Transverse colon (tissue), 4 donors: ENCODE measurements at regions not wholly inside any gene's neighbourhood (a gene's known extent, or its start where the extent isn't known, plus 50 kb on each side); places are given as distances from the start of the nearest gene placed in this dataset.

Experiments used
- DNase-seq: peaks from one replicate; pipeline ENCODE4 v3.0.0-alpha.2; 2019
- H3K27ac ChIP-seq, 4 donors: fragments of 200-600 bp; sonication (generic); 2 replicates each; pipeline ENCODE4 v1.5.1; 2016 to 2018; ENCODE audit warnings: inconsistent platforms in 4 of 4
- H3K27me3 ChIP-seq: fragments of 200-600 bp; sonication (generic); 2 replicates; pipeline ENCODE4 v1.5.1; 2017; ENCODE audit warnings: inconsistent platforms
- H3K36me3 ChIP-seq, 4 donors: fragments of 200-600 bp; sonication (generic); 2 replicates each; pipeline ENCODE4 v1.5.1; 2017 to 2019; ENCODE audit warnings: inconsistent platforms in 4 of 4
- H3K4me1 ChIP-seq, 4 donors: fragments of 200-600 bp; sonication (generic); 2 replicates each; pipeline ENCODE4 v1.5.1; 2017 to 2020; ENCODE audit warnings: inconsistent platforms in 4 of 4
- H3K4me3 ChIP-seq, 4 donors: fragments of 200-600 bp; sonication (generic); 1 replicate in 1 of 4; 2 replicates in 3 of 4; pipeline versions ENCODE4 v1.5.1 to v1.6.1; 2017 to 2019; ENCODE audit warnings: inconsistent platforms in 4 of 4
- H3K9me3 ChIP-seq, 2 donors: fragments of 200-600 bp; sonication (generic); 2 replicates each; pipeline ENCODE4 v1.5.1; 2017 to 2019; ENCODE audit warnings: inconsistent platforms in 2 of 2
- EP300 ChIP-seq: sonication (generic); formaldehyde crosslinking; IDR thresholded peaks from one replicate; pipeline ENCODE4 v1.6.1; 2017; ENCODE audit warnings: antibody characterized with exemption, low read depth
- POLR2A ChIP-seq: fragments of 450-650 bp; IDR thresholded peaks from one replicate; pipeline ENCODE4 v1.6.1; 2016; ENCODE audit warnings: antibody characterized with exemption, mild to moderate bottlenecking, moderate library complexity
- POLR2AphosphoS5 ChIP-seq, 3 donors: sonication (generic); formaldehyde crosslinking; IDR thresholded peaks; one replicate each; pipeline ENCODE4 v1.6.1; 2016; ENCODE audit warnings: antibody characterized with exemption in 3 of 3
- WGBS, 2 donors: methylation state at CpG; one replicate each; pipeline ENCODE4 v1.1.5; 2018; ENCODE audit warnings: low coverage in 1 of 2; 5-methylcytosine and 5-hydroxymethylcytosine counted together
- in situ Hi-C, 4 donors: fragments of 200-750 bp; cut with MboI; loops; one replicate each; pipeline versions ENCODE4 v1.15.0 to v1.15.1; 2017; ENCODE audit warnings: low sequenced_read_pairs in 3 of 4, low pct_ligation_motif_present in 1 of 4, low pct_unique_long_range_greater_than_20kb in 1 of 4
- intact Hi-C: fragments of 100-400 bp; cut with DNase I; formaldehyde crosslinking; loops from one replicate; pipeline ENCODE4 v1.15.1; 2023; ENCODE audit warnings: low total_unique reads
- TF ChIP-seq, protein P1 (sequence below), 5 experiments: fragments of 200-600 bp in 3 of 5; fragments of 450-650 bp in 2 of 5; sonication (generic) in 3 of 5; IDR thresholded peaks; 1 replicate in 2 of 5; 2 replicates in 3 of 5; pipeline ENCODE4 v1.5.1; 2016 to 2017; ENCODE audit warnings: antibody characterized with exemption in 5 of 5, inconsistent platforms in 3 of 5, mild to moderate bottlenecking in 2 of 5, moderate library complexity in 1 of 5

DNA sequence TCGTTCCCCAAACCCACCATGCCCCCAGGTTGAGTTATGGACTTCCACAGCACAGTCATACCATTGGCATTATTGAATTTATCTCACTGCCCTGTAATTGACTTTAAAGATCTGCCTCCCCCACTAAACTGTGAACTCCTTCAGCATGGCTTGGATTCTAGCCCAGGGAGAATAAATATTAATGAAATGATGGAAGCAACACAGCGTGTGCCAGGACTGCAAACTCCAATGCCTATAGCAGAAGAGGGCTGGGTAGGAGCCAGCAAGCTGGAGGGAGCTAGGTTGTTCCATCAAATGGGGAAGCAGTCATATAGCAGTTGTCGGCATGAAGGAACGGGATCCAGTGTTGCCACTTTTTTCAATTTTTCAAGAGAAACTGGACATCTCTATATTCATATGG lies 69.0 kb upstream of the MSX2 start:
- DNase-seq = no peak
- Histone ChIP-seq H3K4me1 (no peaks in the 10 kb centered on the region), H3K4me3 (no peak overlapping the region), H3K36me3 (no peaks in the 10 kb centered on the region), H3K9me3 (no peaks in the 10 kb centered on the region), H3K27me3 (peaks cover 6% of the 10 kb centered on the region), H3K27ac (no peak overlapping the region)
- intact Hi-C loops = no loop called here
- TF ChIP-seq POLR2A = no peak
- TF ChIP-seq EP300 = no peak
- TF ChIP-seq, protein P1, sequence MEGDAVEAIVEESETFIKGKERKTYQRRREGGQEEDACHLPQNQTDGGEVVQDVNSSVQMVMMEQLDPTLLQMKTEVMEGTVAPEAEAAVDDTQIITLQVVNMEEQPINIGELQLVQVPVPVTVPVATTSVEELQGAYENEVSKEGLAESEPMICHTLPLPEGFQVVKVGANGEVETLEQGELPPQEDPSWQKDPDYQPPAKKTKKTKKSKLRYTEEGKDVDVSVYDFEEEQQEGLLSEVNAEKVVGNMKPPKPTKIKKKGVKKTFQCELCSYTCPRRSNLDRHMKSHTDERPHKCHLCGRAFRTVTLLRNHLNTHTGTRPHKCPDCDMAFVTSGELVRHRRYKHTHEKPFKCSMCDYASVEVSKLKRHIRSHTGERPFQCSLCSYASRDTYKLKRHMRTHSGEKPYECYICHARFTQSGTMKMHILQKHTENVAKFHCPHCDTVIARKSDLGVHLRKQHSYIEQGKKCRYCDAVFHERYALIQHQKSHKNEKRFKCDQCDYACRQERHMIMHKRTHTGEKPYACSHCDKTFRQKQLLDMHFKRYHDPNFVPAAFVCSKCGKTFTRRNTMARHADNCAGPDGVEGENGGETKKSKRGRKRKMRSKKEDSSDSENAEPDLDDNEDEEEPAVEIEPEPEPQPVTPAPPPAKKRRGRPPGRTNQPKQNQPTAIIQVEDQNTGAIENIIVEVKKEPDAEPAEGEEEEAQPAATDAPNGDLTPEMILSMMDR (IDR thresholded peaks at IDR 0.05) = no peak
- no peak for TF ChIP-seq POLR2AphosphoS5 (IDR thresholded peaks at IDR 0.05)
- 50 to 62% methylated on average over 2 to 4 of the region's 4 CpGs for WGBS, 2 donors
- in situ Hi-C loops = no loop called here

DNA sequence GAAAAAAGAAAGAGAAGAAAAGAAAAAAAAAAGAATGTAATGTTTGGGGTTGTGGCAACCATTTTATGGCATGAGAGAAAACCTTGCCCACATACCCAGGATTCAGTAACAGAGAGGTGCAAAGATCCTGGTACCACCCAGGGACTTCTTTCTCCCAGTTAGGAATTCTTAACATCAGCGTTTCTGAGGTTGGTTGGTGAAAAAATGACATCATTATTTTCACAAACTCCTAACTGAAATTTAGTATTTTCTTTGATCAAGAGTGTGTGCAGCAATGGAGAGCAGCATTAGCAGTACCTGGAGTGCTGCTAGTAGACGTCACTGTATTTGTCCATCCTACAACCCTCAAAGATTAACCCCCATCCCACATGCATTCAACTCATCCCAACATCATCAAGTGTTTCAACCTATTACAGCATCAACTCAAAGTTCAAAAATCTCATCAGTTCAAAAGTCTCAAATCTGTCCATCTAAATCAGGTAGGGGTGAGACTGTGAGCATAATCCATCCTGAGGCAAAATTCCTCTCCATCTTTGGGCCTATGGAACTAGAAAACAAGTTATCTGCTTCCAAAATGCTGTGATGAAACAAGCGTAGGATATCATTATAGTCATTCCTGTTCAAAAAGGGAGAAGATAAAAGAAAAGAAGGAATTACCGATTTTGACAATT lies 60.1 kb upstream of the MSX2 start:
- Histone ChIP-seq H3K4me1 (no peaks in the 10 kb centered on the region), H3K27me3 (no peaks in the 10 kb centered on the region), H3K36me3 (no peaks in the 10 kb centered on the region), H3K9me3 (no peaks in the 10 kb centered on the region), H3K27ac (no peak overlapping the region), H3K4me3 (no peak overlapping the region)
- intact Hi-C loops = no loop called here
- 85 to 87% methylated on average over 3 to 4 of the region's 4 CpGs for WGBS, 2 donors
- no peak for DNase-seq
- in situ Hi-C loops = no loop called here
- TF ChIP-seq POLR2AphosphoS5 (IDR thresholded peaks at IDR 0.05) (no peak), POLR2A (no peak), EP300 (no peak)
- TF ChIP-seq, protein P1 (IDR thresholded peaks at IDR 0.05) = no peak

GRCh38 chr5:174665347-174665746 lies 59.0 kb upstream of the MSX2 start:
- H3K4me3 ChIP-seq = no peak overlapping the region
- H3K9me3 ChIP-seq = no peaks in the 10 kb centered on the region
- no peaks in the 10 kb centered on the region for H3K4me1 ChIP-seq
- no peak for TF ChIP-seq POLR2A
- TF ChIP-seq POLR2AphosphoS5 (IDR thresholded peaks at IDR 0.05) = no peak
- TF ChIP-seq EP300 = no peak
- TF ChIP-seq, protein P1 (IDR thresholded peaks at IDR 0.05) = no peak
- no peak for DNase-seq
- WGBS, 2 donors = 62 to 74% methylated on average over 2 of the region's 2 CpGs
- no peak overlapping the region for H3K27ac ChIP-seq
- in situ Hi-C loops = no loop called here
- intact Hi-C loops = no loop called here
- H3K27me3 ChIP-seq = no peaks in the 10 kb centered on the region
- no peaks in the 10 kb centered on the region for H3K36me3 ChIP-seq

GRCh38 chr5:174667526-174667925 lies 56.9 kb upstream of the MSX2 start:
- no peak overlapping the region for H3K4me3 ChIP-seq
- no peak for TF ChIP-seq POLR2AphosphoS5 (IDR thresholded peaks at IDR 0.05)
- TF ChIP-seq, protein P1 (IDR thresholded peaks at IDR 0.05) = no peak
- in situ Hi-C loops (no loop called here), intact Hi-C loops (no loop called here)
- H3K9me3 ChIP-seq = no peaks in the 10 kb centered on the region
- H3K27me3 ChIP-seq = no peaks in the 10 kb centered on the region
- H3K4me1 ChIP-seq = no peaks in the 10 kb centered on the region
- H3K27ac ChIP-seq = no peak overlapping the region
- no peaks in the 10 kb centered on the region for H3K36me3 ChIP-seq
- 83 to 100% methylated on average over 1 to 2 of the region's 2 CpGs for WGBS, 2 donors
- DNase-seq = no peak
